ENCODE measurements at regions not wholly inside any gene's neighbourhood (a gene's known extent, or its start where the extent isn't known, plus 50 kb on each side); places are given as distances from the start of the nearest gene placed in this dataset.

DNA sequence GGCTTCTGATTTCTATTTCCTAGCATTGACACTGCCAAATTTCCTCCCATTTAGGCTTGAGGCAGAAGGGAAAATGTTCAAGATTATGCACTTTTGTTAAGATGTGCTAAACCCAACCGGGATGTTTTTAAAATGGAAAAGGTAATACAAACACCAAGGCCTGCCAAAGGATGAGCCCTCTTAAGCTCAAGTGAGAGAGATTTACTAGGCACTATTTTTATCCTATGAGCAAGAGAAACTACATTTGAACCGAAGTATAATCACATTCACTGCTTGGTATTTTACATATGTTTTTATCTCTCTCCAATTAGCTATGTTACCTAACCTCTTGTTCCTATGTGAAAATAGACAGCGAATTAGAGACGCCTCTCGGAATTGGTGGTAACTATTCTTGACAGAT, 295.8 kb downstream of the GABRB3 start:
- no peak for DNase-seq

DNA sequence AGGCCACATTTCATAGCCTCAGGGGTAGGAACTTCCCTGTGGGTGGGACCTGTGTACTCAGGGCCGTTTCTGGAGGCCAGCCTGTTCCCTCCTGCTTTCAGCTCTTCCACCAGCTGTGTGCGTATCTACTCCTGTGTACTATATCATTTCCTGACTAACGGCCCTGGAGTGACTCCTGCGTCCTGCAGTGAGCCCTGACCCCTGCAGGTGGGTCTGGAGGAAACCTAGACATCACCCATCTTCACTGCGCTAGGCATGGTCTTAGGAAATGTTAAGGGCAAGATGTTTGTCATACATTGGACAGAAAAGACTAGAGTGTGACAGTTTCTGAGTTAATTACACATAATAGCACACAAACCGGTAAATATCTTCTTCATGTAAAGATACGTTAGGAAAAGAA, 297.3 kb downstream of the GABRB3 start:
- no peak for DNase-seq

DNA sequence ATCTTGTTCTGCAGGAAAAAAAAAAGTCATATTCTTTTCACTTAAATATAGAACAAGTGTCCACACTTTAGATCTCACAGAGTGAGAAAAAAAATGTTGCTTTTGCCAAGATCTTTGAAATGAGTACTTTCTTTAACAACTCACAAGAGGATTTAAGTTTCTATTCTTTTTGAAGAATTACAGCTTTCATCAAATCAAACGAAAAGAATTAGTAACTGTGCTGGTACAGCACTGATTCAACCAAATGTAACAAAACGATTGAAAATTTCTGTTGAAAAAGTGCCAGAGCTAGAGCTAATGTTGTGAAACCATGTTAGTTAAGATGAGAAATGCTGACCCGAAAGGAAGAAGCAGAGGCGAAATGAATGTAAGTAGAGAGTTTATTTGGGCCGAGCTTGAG, 300.2 kb downstream of the GABRB3 start:
- no peak for DNase-seq

DNA sequence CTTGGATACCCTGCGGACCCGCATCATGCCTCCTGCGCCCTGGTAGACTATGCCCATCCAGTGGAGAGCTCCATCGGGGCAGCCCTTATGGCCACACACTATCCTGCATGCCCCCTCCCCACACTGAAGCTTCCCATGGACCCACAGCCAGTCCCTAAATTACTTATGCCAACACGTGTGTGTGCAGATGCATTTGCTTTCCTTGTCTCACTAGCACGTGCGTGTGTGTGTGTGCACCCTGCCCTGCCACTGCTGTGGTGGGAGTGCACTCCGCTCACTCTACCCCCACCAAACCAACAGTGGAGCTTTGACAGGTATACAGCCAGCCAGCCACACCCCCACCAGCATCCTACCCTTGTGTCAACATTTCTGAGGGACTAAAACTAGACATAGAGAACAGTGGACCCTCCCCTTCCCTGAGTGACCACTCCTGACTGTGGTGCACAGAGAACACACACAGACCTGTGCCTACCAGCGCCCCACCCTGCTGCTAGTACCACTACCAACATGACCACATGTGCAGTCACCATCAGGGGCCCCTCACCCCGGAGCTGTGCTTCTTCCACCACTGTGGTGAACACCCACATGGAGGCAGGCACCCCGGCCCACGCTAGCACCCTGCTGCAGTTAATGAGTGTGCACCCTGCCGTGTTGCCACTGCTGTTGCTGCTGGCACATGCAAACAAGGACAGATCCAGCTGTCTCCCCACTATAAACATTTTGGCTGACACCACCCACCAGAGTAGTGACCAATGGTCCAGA, 310.8 kb downstream of the GABRB3 start:
- DNase-seq = no peak

DNA sequence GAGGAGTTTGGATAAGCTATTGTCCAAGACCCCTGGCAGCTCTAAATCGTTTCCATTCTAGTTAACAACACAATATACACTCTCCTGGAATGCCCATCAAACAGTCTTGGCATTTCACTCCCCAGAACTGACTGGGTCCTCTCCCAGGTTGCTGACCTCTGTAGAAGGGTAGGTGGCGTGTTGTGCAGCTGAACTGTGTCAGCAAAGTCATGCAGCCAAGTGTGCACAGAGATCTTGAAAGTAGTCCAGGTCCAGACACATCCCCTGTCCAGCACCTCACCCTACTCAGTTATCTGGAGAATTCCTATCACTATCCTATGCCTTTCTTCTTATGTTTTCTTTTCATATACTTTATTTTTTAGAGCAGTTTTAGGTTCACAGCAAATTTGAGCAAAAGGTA, 312.7 kb downstream of the GABRB3 start:
- DNase-seq = no peak

DNA sequence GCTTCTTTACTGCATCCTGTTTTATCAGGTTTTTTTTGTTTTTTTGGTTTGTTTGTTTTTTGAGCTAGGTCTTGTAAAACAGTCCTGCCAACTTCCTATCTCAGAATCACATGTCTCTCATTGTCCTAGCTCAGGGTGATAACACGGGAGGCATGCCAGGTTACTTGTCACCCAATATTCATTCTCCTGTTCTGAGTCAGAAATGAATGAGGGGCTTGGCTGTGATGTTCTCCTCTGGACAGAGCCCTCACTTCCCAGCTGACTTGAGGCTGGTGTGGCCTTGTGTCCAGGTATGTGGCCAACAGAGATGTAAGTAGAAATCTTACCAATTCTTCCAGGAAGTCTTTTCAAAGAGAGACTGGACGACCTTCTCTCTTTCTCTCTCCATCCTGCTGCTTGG, 317.0 kb downstream of the GABRB3 start:
- DNase-seq = no peak

DNA sequence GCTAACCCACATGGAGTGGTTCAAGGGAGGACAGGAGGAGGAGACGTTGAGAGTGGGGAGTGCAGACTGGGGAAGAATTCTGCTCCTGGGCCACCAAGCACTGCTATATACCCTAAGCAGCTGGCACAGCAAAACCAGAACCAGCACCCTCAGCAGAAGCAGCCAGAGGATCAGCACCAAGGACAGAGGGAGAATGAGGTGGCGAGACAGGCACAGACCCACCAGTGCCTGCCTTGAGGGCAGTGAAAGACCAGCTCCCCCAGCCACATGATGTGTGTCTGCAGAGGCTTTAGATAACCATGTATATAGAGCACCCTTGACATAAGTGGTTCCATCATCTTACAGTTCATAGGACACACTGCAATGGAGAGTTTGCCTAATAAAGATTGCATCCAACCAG, 319.0 kb downstream of the GABRB3 start:
- DNase-seq = no peak

DNA sequence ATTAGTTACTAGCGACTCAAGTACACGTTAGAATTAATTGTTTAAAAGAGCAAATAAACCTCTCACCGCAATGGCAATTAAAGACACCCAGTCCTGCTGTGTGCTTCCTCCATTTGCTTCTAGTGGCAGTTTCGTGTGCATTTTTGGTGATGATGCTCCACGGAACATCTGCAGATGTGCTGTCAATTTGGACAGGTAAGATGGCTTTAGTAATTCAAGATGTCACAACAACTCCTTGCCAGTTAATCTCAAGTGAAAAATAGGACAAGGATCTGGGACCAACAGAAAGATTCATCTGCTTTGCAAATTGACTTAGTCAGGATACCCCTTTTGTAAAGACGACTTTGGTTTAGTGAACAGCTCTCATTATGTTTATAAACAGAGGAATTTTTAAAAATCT, 320.9 kb downstream of the GABRB3 start:
- no peak for DNase-seq

DNA sequence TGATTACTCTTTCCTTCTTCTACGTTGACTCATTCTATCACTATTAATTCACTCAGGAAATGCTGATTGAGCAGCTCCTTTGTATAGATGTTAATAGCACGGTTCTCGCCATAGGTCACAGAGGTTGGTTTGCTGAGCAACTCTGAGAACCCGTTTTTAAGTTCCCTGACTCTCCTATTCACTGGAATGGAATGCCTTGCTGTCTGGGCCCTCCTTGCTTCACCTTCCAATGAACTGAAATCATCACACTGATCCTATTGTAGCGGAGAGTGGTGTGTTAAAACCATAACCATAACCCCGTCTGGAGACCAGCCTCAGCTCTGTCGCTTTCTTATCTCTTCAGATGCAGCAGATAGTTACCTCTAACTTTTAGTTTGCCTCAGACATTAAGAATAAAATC, 323.6 kb downstream of the GABRB3 start:
- peak; percentile 18 for DNase-seq

DNA sequence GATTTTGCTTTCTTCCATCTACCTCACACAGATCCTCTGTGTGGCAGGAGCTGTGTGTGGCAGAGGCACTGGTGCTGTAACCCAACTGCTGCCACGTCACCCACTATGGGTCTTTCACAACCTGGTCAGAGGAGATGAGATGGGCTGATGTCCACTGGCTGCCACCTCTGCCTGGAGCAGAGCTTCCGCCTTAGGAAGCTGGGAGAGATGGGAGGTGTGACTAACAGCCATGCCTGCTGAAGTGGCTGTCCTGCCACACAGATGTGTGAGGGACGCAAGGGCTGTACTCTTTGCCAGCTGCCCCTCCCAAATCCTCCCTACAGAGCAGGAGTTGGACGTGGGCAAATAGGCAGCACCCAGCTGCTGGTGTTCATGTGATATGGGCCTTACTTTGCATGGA, 329.5 kb downstream of the GABRB3 start:
- no peak for DNase-seq

DNA sequence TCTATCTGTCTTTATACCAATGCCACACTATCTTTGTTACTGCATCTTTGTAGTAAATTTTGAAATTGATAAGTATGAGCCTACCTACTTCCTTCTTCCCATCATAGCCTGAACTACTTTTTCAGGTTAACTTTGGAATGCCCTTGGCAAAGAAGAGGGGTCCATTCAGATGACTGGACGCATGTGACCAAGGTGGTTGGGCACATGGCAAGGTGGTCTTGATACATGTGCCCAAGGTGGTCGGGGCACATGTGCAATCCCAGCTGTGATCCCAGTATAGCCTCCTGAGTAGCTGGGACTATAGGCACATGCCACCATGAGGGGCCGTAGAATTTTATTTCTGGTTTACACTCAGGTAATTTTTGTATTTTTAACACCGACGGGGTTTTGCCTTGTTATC, 330.2 kb downstream of the GABRB3 start:
- DNase-seq = no peak

DNA sequence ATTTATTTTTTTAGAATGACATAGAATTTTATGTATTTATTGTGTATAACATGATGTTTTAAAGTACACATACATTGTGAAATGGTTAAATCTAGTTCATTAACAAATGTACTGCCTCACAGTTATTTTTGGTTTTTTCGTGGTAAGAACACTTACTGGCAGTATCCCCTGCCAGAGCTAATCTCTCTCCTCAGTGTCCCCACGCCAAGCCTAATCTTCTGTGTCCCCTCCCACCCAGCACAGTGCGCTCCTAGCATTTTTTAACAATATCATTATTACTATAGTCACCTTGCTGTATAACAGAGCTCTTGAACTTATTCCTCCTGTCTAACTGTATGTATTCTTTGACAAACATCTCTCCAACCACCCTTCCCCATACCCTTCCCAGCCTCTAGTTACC, 333.2 kb downstream of the GABRB3 start:
- DNase-seq = no peak

DNA sequence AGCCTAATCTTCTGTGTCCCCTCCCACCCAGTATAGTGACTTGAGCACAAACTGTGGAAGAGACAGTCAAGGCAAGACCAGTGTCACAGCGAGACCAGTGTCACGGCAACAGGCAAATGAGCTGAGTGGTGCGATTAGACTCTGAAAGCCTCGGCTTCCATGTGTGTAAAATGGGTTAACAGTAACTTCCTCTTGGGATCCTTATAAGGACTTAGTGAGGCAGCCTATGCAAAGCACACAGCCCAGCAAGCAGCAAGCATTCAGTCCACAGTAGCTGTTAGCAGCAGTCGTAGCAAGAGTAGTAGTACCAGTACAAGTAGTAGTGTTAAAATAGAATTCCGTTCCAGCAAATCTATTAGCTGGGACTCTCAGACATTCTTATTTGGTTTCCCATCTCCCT, 334.1 kb downstream of the GABRB3 start:
- DNase-seq = no peak

DNA sequence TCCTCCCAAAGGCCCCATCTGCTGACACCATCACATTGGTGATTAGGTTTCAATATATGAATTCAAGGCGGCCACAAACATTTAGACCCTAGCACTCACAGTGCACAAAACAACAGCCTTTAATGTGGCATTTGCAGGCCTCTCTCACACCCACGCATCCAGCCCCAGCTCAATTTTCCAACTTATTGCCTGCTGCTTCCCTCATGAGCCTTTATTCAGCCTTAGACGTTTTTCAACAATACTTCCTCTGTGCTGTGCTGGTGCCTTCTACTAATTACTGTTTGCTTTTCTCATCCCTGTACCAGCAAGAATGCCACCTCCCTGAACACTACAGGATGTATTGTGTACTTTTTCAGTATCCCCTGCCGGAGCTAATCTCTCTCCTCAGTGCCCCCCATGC, 334.6 kb downstream of the GABRB3 start:
- no peak for DNase-seq

DNA sequence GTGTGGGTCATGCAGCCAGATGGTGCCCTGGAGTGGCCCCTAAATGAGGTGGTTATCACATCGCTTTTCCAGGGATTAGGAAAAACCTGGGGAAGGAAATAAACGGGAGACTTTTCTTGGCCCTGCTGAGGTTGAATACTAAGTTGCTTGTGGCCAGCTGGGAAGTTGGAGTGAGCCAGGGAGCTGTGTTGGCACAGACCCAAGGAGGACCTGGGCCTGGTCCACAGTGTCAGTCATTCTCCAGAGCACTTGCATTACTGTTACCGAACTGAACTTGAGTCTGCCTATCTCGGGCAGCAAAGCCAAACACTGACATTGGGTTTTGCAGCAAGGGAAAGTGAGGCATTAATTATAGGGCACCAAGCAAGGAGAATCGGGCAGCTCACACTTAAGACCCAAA, 339.0 kb downstream of the GABRB3 start:
- DNase-seq = no peak

DNA sequence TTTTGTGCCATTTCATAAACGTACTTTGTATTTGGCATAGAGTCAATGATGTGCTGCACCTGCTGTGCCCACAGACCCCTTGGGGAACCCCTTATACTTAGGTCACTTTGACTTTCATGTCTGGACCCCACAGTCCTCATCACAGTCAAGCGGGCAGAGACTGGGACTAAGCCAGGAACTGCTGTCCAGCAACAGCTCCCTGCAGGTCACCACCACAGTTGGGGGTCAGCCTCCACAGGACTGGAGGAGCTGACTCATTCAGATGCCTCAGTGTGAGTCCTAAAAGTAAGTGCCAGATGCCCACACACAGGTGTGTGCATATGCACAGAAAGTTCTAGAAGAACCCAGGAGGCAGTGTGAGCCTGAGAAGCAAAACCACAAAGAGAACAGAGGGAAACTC, 339.8 kb downstream of the GABRB3 start:
- no peak for DNase-seq

DNA sequence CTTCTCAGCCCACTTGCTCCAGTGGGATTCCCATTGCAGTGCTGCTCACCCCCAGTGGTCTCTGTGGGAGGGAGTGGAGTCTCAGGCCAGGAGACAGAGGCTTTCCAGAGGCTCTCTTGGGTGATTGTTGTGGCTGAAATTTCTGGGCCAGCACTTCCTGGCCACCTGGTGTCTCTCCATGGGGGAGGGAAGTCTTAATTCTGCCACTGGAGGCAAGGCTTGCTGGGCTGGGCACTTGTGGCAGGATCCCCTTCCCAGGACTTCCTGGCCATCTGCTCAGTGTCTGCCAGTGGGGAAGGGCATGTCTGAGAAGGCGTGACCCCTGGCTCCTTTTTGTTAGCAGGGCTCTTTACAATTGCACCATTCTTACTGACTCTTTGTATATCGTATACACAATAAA, 351.8 kb downstream of the GABRB3 start:
- DNase-seq = no peak

DNA sequence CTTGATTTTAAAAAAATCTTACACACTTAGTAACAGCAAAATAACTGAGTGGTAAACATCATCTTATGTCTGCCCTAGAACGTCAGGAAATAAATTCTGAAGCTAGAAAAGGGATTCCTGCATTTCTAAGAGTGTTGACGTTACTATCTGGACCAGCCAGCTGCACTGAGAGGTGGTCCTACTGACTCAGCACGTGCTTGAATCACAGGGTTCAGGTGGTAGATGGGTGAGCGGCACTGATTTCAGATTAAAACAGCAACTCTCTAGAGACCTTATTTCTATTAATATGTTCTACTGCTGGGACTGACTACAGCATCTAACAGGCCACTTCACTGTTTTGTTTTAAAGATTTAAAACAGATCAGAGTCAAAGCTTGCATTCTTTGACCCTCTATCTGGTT, 377.2 kb downstream of the GABRB3 start:
- DNase-seq = no peak

DNA sequence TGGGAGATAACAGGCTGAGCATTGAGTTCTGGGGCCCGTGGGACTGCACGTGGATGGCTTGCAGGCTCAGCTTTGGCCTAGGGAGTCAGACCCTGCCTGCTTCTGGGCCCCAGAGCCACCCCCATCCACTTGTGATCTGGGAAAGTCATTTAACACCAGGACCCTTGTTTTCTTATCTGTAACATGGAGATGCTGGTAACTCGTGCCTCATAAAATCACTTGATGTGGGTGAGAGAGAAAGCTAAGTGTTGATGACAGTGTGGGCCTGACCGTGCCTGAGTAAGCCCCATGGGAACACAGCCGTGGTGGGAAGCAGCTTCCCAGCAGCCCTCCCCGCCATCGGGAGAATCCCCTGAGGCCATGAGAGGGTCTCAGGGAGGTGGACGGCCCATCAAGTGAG, 378.1 kb downstream of the GABRB3 start:
- DNase-seq = no peak

DNA sequence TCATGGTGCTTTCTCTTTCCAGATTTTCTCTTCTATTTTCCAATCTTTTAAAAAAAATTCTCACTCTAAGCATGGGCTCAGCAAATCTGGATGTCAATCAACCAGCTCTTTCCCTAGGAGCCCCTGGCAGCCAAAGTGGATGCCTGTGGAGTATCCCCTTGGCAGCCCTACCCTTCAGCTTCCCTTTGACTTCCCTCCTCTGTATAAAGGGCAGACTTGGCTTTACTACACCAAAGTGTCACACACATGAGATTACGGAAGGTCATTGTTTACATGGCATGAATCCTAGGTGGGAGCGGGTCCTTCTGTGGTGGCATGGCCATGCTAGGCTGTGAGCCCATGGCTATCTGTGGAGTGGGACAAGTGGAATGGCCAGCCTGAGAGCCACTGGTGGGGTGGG, 379.9 kb downstream of the GABRB3 start:
- no peak for DNase-seq

DNA sequence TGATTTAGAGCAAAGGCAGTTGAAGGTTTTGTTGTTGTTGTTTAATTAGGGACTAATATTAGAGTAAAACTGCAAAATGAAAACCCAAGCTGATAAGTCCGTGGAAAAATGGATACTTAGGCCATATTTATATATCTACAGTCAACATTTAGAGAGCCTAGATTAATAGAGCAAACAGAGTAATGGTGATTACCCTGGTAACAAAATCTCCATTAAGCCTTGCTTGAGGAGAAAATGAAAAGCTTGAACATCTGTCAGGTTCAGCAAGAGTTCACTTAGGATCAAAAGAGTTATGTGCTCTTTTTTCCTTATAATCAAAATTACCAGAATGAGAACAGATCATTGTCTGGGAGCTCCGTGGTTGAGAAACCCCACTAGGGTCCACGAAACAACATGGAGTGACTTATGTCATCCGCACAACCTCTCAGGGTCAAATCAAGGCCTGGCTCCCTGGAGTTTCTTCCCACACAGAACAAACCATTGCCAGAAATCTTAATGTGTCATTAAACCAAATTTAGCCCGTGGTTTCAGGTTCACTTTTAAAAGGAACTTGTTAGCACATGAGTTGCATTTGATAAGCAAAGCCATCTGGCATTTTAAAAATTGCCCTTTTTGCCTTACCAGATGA, 381.2 kb downstream of the GABRB3 start:
- DNase-seq = no peak

DNA sequence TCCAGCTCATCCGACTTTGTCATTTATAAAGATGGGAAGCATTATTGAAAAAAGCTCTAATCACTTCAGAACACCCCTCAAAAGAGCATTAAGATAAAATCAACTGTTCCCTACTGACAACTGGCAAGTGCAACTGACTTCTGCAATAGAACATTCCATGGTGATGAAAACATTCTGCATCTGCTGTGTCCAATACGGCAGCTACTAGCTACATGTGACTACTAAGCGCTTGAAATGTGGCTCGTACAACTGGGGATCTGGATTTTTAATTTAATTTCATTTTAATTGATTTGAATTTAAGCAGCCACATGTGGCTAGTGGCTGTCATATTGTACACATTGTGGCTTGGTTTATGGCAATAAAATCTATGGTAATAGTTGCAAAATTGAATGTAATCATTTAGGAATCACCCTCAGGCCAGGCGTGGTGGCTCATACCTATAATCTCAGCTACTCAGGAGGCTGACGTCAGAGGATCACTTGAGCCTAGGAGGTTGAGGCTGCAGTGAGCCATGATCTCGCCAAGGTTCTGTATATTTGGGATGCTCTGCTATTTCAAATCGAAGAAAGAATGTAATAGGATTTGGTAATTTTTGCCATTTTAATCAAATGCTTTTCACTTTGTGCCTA, 390.3 kb downstream of the GABRB3 start:
- DNase-seq = no peak

DNA sequence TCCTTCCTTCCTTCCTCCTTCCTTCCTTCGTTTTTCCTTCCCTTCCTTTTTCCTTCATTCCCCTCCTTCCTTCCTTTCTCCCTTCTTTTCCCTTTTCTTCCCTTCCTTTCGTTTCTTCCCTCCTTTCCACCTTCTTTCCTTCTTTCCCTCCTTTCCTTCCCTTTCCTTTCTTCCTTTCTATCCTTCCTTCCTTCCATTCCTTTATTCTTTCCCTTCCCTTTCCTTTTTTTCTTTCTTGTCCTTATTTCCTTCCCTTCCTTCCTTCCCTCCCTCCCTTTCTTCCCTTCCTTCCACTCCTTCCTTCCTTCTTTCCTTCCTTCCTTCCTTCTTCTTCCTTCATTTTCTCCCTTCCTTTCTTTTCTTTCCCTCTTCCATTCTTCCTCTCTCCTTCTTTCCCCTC, 394.6 kb downstream of the GABRB3 start:
- DNase-seq = no peak

DNA sequence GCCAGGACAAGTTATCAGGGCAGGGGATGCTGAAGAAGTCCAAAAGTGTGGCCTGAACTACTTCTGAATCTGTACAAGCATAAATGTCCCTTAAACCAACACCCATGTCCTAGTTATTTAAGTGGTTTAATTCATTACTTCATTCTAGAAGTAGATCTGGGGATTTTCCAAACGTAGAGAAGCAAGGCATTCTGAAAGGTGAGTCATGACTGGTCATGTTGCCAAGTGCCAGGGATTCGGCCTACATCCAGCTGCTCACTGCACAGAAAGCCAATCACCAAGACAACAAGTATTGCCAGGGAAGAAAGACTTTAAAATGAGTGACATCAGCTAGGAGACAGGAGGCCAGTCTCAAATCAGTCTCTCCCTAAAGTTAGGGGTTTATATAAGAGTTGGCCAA, 396.6 kb downstream of the GABRB3 start:
- DNase-seq = no peak

All from fibroblast of skin of back (primary cell).